GM19193 (cell line): ENCODE measurements at regions not wholly inside any gene's neighbourhood (a gene's known extent, or its start where the extent isn't known, plus 50 kb on each side); places are given as distances from the start of the nearest gene placed in this dataset.

Source experiments
- POLR2A ChIP-seq: IDR thresholded peaks from 4 replicates; pipeline ENCODE4 v1.6.1; 2011; ENCODE audit not compliant: insufficient read depth, insufficient read length; ENCODE audit errors: extremely low read depth

GRCh38 chr3:194852831-194853508, 167.3 kb downstream of the FAM43A start:
- TF ChIP-seq POLR2A: no peak

- no peak for TF ChIP-seq POLR2A
Measured at GRCh38 chr3:194854206-194854605, 168.5 kb downstream of the FAM43A start.

- TF ChIP-seq POLR2A: no peak
Measured at GRCh38 chr3:194854659-194855390, 169.1 kb downstream of the FAM43A start.

- TF ChIP-seq POLR2A: no peak
Measured at GRCh38 chr3:194856296-194856695, 170.6 kb downstream of the FAM43A start.

GRCh38 chr3:194857469-194858113, 171.9 kb downstream of the FAM43A start:
- TF ChIP-seq POLR2A: no peak

DNA sequence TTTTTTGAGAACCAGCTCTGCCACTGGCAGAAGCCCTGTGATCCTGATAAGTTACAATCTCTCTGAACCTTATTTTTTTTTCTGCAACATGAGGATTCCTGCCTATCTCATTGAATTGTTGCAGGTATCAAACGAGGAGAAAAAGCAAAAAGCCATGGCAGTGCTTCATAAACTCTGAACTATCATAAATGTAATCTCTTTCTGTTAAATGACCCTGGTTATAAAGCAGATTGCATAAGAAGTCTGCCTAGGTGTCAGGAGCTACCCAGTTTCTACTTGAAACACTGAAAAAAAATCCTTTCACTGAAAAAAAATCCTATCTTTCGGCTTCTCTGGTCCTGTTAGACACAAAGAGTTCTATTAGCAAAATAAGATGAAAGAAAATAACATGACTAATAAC, 172.7 kb downstream of the FAM43A start:
- no peak for TF ChIP-seq POLR2A

- TF ChIP-seq POLR2A: no peak
Measured at GRCh38 chr3:194860725-194861124, 175.0 kb downstream of the FAM43A start.

DNA sequence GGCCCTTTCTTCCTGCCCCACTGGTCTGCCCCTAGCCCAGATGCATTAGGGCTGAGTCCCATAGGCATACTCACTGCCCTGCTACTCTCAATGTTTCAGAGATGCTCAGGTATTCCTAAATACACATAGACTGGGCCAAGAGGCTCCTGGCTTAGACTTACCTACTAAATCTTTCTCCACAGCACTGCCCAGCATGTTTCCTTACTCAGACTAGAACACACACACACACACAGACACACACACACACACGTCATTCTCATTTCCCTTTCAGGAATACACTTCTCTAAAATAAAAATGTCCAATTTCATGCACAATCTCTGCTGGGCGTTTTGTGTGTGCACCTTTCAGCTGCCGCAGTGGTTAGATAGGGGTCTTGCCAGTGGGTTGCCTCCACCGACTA, 175.7 kb downstream of the FAM43A start:
- no peak for TF ChIP-seq POLR2A

- no peak for TF ChIP-seq POLR2A
Measured at GRCh38 chr3:194865061-194865460, 179.4 kb downstream of the FAM43A start.

GRCh38 chr3:194865615-194866014, 179.9 kb downstream of the FAM43A start:
- TF ChIP-seq POLR2A: no peak

GRCh38 chr3:194866236-194866635, 180.6 kb downstream of the FAM43A start:
- TF ChIP-seq POLR2A: no peak

- TF ChIP-seq POLR2A: no peak
Measured at GRCh38 chr3:194867270-194867983, 181.7 kb downstream of the FAM43A start.

- no peak for TF ChIP-seq POLR2A
Measured at GRCh38 chr3:194868831-194869230, 183.1 kb downstream of the FAM43A start.

- TF ChIP-seq POLR2A: no peak
Measured at GRCh38 chr3:194869482-194870169, 183.9 kb downstream of the FAM43A start.
